ENCODE measurements at regions not wholly inside any gene's neighbourhood (a gene's known extent, or its start where the extent isn't known, plus 50 kb on each side); places are given as distances from the start of the nearest gene placed in this dataset.

DNA sequence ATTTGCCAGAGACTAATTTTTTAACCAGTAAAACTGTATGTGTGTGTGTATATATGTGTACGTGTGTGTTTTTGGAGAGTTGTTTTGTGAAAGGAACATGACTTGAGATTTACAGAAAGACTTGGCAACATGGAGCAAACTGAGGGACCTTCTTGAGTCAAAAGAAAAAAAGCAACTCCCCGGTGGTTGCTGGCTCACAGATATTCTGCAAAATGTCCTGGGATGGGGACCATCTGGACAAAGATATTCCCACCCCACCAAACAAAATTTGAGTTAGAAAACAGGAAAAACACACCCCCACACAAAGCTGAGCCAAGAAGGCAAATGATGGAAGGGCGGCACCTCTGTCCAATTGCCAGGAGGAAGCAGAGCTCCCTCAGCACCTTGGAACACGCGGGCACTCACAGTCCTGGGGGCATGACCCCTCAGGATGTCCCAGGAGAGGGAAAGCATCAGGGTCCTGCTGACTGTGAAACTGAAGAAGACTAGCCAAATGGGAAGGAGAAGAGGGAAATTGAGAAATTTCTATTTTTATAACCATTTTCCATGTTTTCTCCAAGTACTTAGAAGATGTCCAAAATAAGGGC lies 290.2 kb upstream of the ACVR2A start:
- Mint-ChIP-seq H3K9me3 (no peaks in the 10 kb centered on the region), H3K4me3 (no peak overlapping the region), H3K27me3 (ENCODE audit: low read depth) (peaks cover 3% of the 10 kb centered on the region), H3K4me1 (ENCODE audit: low read depth) (peaks cover 1% of the 10 kb centered on the region), H3K36me3 (ENCODE audit: insufficient read depth) (no peaks in the 10 kb centered on the region)
- ATAC-seq (no peak), DNase-seq (no peak)

- Mint-ChIP-seq H3K4me3 (no peak overlapping the region), H3K9me3 (no peaks in the 10 kb centered on the region), H3K4me1 (ENCODE audit: low read depth) (peaks cover 1% of the 10 kb centered on the region), H3K27me3 (ENCODE audit: low read depth) (peaks cover 3% of the 10 kb centered on the region), H3K36me3 (ENCODE audit: insufficient read depth) (no peaks in the 10 kb centered on the region)
- no peak for ATAC-seq
- no peak for DNase-seq
Measured at GRCh38 chr2:147553775-147554271, 291.0 kb upstream of the ACVR2A start.

GRCh38 chr2:147550995-147551731 lies 293.7 kb upstream of the ACVR2A start:
- Mint-ChIP-seq H3K9me3 (no peaks in the 10 kb centered on the region), H3K27me3 (ENCODE audit: low read depth) (peaks cover 2% of the 10 kb centered on the region), H3K4me1 (ENCODE audit: low read depth) (no peaks in the 10 kb centered on the region), H3K4me3 (no peak overlapping the region), H3K36me3 (ENCODE audit: insufficient read depth) (no peaks in the 10 kb centered on the region)
- no peak for DNase-seq
- ATAC-seq = no peak

- Mint-ChIP-seq H3K27me3 (ENCODE audit: low read depth) (peaks cover 2% of the 10 kb centered on the region), H3K9me3 (peaks cover 8% of the 10 kb centered on the region)
- no peak for ATAC-seq
Measured at GRCh38 chr2:147549054-147549453, 295.8 kb upstream of the ACVR2A start.

DNA sequence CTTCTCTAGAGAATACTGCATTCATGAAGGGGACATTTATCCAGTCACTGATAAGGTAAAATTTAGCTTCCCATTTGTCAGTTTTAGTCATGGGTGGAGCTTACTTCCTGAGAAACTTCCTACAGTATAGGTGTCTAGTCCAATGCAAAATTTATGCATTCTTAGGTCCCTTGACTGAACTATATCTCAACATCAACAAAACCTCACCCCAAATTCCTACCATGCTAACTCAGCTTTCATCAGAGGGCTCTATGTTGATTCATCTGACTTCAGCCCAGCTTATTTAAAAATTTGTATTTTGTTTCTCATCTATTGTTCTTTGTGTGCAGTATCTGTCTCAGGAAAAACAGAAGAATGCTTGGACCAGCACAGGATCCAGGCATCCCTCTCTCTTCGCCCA lies 296.4 kb upstream of the ACVR2A start:
- Mint-ChIP-seq H3K4me3 (no peak overlapping the region), H3K36me3 (ENCODE audit: insufficient read depth) (no peaks in the 10 kb centered on the region), H3K27me3 (ENCODE audit: low read depth) (peaks cover 2% of the 10 kb centered on the region), H3K4me1 (ENCODE audit: low read depth) (no peaks in the 10 kb centered on the region), H3K9me3 (peaks cover 8% of the 10 kb centered on the region)
- no peak for ATAC-seq
- DNase-seq = no peak

More at GRCh38 chr2:147549054-147549453, 295.8 kb upstream of the ACVR2A start:
- Mint-ChIP-seq H3K4me3 (no peak overlapping the region), H3K4me1 (ENCODE audit: low read depth) (no peaks in the 10 kb centered on the region), H3K36me3 (ENCODE audit: insufficient read depth) (no peaks in the 10 kb centered on the region)
- no peak for DNase-seq

DNA sequence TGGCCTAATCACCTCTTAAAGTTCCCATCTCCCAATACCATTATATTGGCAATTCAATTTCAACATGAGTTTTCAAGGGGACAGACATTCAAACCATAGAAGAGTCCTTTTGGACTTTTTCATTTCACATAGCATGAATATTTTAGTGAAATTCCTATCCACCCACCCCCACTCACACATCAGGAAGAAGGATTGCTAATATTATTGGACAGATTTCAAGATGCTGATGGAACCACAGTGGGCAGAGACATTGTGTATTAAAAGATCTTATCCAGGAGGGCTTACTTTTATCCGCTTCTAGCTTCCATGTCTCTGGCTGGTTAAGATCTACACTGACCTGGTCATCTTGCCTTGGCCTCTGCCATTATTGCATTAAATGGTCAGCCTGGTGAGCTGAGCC lies 297.4 kb upstream of the ACVR2A start:
- Mint-ChIP-seq H3K36me3 (ENCODE audit: insufficient read depth) (no peaks in the 10 kb centered on the region), H3K27me3 (ENCODE audit: low read depth) (no peaks in the 10 kb centered on the region), H3K4me1 (ENCODE audit: low read depth) (no peaks in the 10 kb centered on the region), H3K4me3 (no peak overlapping the region), H3K9me3 (peaks cover 8% of the 10 kb centered on the region)
- no peak for ATAC-seq
- no peak for DNase-seq

GRCh38 chr2:147546109-147546508 lies 298.7 kb upstream of the ACVR2A start:
- H3K27me3 Mint-ChIP-seq (ENCODE audit: low read depth) = no peaks in the 10 kb centered on the region
- no peaks in the 10 kb centered on the region for H3K36me3 Mint-ChIP-seq (ENCODE audit: insufficient read depth)
- peaks cover 8% of the 10 kb centered on the region for H3K9me3 Mint-ChIP-seq
- H3K4me3 Mint-ChIP-seq = no peak overlapping the region
- no peak for DNase-seq
- ATAC-seq = no peak
- no peaks in the 10 kb centered on the region for H3K4me1 Mint-ChIP-seq (ENCODE audit: low read depth)

GRCh38 chr2:147543056-147543455 lies 301.8 kb upstream of the ACVR2A start:
- Mint-ChIP-seq H3K4me3 (no peak overlapping the region), H3K36me3 (ENCODE audit: insufficient read depth) (no peaks in the 10 kb centered on the region), H3K27me3 (ENCODE audit: low read depth) (no peaks in the 10 kb centered on the region), H3K9me3 (peaks cover 8% of the 10 kb centered on the region), H3K4me1 (ENCODE audit: low read depth) (no peaks in the 10 kb centered on the region)
- DNase-seq (no peak), ATAC-seq (no peak)

DNA sequence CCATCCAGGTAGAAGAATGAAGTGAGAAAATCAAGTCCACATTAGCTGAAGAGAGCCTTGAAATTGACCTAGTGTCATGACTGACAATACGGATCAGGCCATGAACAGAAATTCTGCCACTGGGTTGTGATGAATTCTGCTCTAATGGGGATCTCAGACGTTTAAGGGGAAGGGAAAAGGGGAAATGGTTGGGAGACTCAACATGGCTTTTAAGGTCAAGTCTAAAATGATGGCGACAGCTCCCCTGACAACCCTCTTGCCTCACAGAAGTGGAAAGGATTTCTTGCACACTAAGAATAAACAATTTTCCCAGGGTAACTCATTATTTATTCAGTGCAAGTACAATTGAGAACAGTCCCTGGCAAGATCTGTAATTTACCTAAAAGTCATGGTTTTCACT lies 302.5 kb upstream of the ACVR2A start:
- Mint-ChIP-seq H3K36me3 (ENCODE audit: insufficient read depth) (no peaks in the 10 kb centered on the region), H3K27me3 (ENCODE audit: low read depth) (no peaks in the 10 kb centered on the region), H3K9me3 (peaks cover 8% of the 10 kb centered on the region), H3K4me3 (no peak overlapping the region), H3K4me1 (ENCODE audit: low read depth) (no peaks in the 10 kb centered on the region)
- ATAC-seq (no peak), DNase-seq (no peak)

DNA sequence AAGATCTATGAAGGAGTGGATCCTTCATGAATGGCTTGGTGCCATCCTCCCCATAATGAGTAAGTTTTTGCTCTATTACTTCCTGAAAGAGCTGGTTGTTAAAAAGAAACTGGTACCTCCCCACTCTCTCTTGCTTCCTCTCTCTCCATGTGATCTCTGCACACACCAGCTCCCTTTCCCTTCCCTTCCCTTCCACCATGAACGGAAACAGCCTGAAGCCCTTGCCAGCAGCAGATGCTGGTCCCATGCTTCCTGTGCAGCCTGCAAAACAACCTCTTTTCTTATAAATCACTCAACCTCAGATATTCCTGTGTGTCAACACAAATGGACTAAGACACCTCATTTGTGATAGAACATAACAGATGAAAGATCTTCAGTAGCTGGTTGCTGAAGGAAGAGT lies 303.5 kb upstream of the ACVR2A start:
- no peak for DNase-seq
- no peak for ATAC-seq

DNA sequence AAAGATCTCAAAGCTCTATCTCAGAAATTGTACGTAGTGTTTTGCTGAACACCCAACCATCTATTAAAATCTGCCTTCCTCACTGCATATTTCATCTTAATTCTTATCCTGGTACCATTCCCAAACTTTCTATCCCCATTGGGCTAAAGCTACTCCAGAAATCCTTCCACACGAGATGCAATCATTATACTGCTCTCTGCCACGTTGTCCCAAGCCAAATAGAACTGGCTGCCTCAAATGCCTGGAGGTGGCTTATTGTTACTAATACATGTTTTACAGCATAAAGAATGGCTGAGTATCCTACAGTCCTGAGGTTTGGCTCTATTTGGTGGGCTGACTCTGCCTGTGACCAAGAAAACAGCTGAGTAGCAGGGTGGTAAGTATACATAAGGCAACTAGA lies 306.0 kb upstream of the ACVR2A start:
- H3K36me3 Mint-ChIP-seq (ENCODE audit: insufficient read depth) = no peaks in the 10 kb centered on the region
- H3K27me3 Mint-ChIP-seq (ENCODE audit: low read depth) = no peaks in the 10 kb centered on the region
- H3K9me3 Mint-ChIP-seq = no peaks in the 10 kb centered on the region
- H3K4me1 Mint-ChIP-seq (ENCODE audit: low read depth) = peaks cover 2% of the 10 kb centered on the region
- ATAC-seq (no peak), DNase-seq (no peak)
- H3K4me3 Mint-ChIP-seq = no peak overlapping the region

More for the DNA sequence above, 303.5 kb upstream of the ACVR2A start:
- H3K9me3 Mint-ChIP-seq = peaks cover 8% of the 10 kb centered on the region
- no peaks in the 10 kb centered on the region for H3K27me3 Mint-ChIP-seq (ENCODE audit: low read depth)
- no peaks in the 10 kb centered on the region for H3K4me1 Mint-ChIP-seq (ENCODE audit: low read depth)
- H3K4me3 Mint-ChIP-seq = no peak overlapping the region
- H3K36me3 Mint-ChIP-seq (ENCODE audit: insufficient read depth) = no peaks in the 10 kb centered on the region

- Mint-ChIP-seq H3K36me3 (ENCODE audit: insufficient read depth) (no peaks in the 10 kb centered on the region), H3K4me1 (ENCODE audit: low read depth) (peaks cover 2% of the 10 kb centered on the region), H3K9me3 (no peaks in the 10 kb centered on the region), H3K27me3 (ENCODE audit: low read depth) (no peaks in the 10 kb centered on the region), H3K4me3 (no peak overlapping the region)
- ATAC-seq = no peak
- no peak for DNase-seq
Measured at GRCh38 chr2:147538088-147538487, 306.7 kb upstream of the ACVR2A start.

- Mint-ChIP-seq H3K36me3 (ENCODE audit: insufficient read depth) (no peaks in the 10 kb centered on the region), H3K27me3 (ENCODE audit: low read depth) (no peaks in the 10 kb centered on the region), H3K9me3 (no peaks in the 10 kb centered on the region), H3K4me1 (ENCODE audit: low read depth) (peaks cover 6% of the 10 kb centered on the region), H3K4me3 (no peak overlapping the region)
- no peak for ATAC-seq
- no peak for DNase-seq
Measured at GRCh38 chr2:147531269-147531668, 313.6 kb upstream of the ACVR2A start.

DNA sequence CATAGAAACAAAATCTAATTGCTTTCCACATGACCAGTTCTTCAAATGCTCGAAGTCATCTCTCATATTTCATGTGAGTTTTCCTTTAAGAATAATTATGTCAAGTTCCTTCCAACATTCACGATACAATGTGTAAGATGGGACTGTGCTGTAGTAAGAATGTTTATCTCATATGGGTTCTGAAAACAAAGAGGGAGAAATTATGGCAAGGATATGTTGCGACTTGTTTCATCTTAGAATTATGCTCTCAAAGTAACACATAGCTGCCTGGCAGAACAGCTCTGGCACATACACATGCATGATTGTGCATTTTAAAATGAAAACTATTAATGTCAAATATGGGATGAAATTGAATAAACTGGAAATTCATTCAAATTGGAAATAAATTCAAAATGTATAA lies 314.8 kb upstream of the ACVR2A start:
- Mint-ChIP-seq H3K27me3 (ENCODE audit: low read depth) (no peaks in the 10 kb centered on the region), H3K4me1 (ENCODE audit: low read depth) (peaks cover 16% of the 10 kb centered on the region), H3K36me3 (ENCODE audit: insufficient read depth) (no peaks in the 10 kb centered on the region), H3K4me3 (no peak overlapping the region), H3K9me3 (no peaks in the 10 kb centered on the region)
- ATAC-seq (no peak), DNase-seq (no peak)

GRCh38 chr2:147525819-147526489 lies 318.9 kb upstream of the ACVR2A start:
- DNase-seq (no peak), ATAC-seq (no peak)
- Mint-ChIP-seq H3K4me1 (ENCODE audit: low read depth) (peaks cover 20% of the 10 kb centered on the region), H3K4me3 (no peak overlapping the region), H3K36me3 (ENCODE audit: insufficient read depth) (no peaks in the 10 kb centered on the region), H3K27me3 (ENCODE audit: low read depth) (no peaks in the 10 kb centered on the region), H3K9me3 (no peaks in the 10 kb centered on the region)
